Karpas-422 (cell line): ENCODE measurements at regions not wholly inside any gene's neighbourhood (a gene's known extent, or its start where the extent isn't known, plus 50 kb on each side); places are given as distances from the start of the nearest gene placed in this dataset.
"Not testable (repeated sequence)": the region's sequence is repeated elsewhere in the genome, so short reads cannot be mapped to it uniquely, and the experiment has no call there.

ENCODE experiments used
- DNase-seq: peaks from one replicate; pipeline ENCODE4 v3.0.0-alpha.2; 2015
- H2AFZ ChIP-seq: fragments of 200-600 bp; sonication (generic); 2 replicates; pipeline ENCODE4 v1.6.1; 2014; ENCODE audit warnings: antibody characterized with exemption, low read length, mixed read lengths
- H3K27ac ChIP-seq: fragments of 200-600 bp; sonication (generic); 2 replicates; pipeline ENCODE4 v1.5.1; 2014; ENCODE audit warnings: mild to moderate bottlenecking, low read length, moderate library complexity
- H3K27me3 ChIP-seq: fragments of 200-600 bp; sonication (generic); 2 replicates; pipeline ENCODE4 v1.6.1; 2014; ENCODE audit warnings: low read length, mixed read lengths
- H3K36me3 ChIP-seq: fragments of 200-600 bp; sonication (generic); 2 replicates; pipeline ENCODE4 v1.6.1; 2014; ENCODE audit warnings: low read length, mixed read lengths; ENCODE audit not compliant: insufficient read depth
- H3K4me1 ChIP-seq: fragments of 200-600 bp; sonication (generic); 2 replicates; pipeline ENCODE4 v1.6.1; 2014; ENCODE audit warnings: mild to moderate bottlenecking, low read length, mixed read lengths
- H3K4me2 ChIP-seq: fragments of 200-600 bp; sonication (generic); 2 replicates; pipeline ENCODE4 v1.6.1; 2014; ENCODE audit warnings: low read length, low read depth, mild to moderate bottlenecking; ENCODE audit not compliant: poor library complexity, severe bottlenecking
- H3K4me3 ChIP-seq: fragments of 200-600 bp; sonication (generic); 2 replicates; pipeline ENCODE4 v1.5.1; 2014; ENCODE audit warnings: mild to moderate bottlenecking, antibody characterized with exemption, low read length, mixed read lengths
- H3K79me2 ChIP-seq: fragments of 200-600 bp; sonication (generic); 2 replicates; pipeline ENCODE4 v1.6.1; 2014; ENCODE audit warnings: mild to moderate bottlenecking, low read length, mixed read lengths
- H3K9ac ChIP-seq: fragments of 200-600 bp; sonication (generic); 2 replicates; pipeline ENCODE4 v1.6.0; 2014; ENCODE audit warnings: low read length
- H3K9me2 ChIP-seq: fragments of 200-600 bp; sonication (generic), shearing (Covaris generic); replicated peaks from 2 replicates; pipeline ENCODE4 v1.6.0; 2014; ENCODE audit warnings: mild to moderate bottlenecking, low read length, moderate library complexity; ENCODE audit not compliant: insufficient read depth
- H3K9me3 ChIP-seq: fragments of 300-700, 200-600 bp; sonication (generic); 2 replicates; pipeline ENCODE4 v1.6.1; 2014; ENCODE audit warnings: low read length, mixed read lengths
- H4K20me1 ChIP-seq: fragments of 200-600 bp; sonication (generic); 2 replicates; pipeline ENCODE4 v1.6.1; 2014; ENCODE audit warnings: mild to moderate bottlenecking, antibody characterized with exemption, low read length, low read depth; ENCODE audit not compliant: insufficient read depth

DNA sequence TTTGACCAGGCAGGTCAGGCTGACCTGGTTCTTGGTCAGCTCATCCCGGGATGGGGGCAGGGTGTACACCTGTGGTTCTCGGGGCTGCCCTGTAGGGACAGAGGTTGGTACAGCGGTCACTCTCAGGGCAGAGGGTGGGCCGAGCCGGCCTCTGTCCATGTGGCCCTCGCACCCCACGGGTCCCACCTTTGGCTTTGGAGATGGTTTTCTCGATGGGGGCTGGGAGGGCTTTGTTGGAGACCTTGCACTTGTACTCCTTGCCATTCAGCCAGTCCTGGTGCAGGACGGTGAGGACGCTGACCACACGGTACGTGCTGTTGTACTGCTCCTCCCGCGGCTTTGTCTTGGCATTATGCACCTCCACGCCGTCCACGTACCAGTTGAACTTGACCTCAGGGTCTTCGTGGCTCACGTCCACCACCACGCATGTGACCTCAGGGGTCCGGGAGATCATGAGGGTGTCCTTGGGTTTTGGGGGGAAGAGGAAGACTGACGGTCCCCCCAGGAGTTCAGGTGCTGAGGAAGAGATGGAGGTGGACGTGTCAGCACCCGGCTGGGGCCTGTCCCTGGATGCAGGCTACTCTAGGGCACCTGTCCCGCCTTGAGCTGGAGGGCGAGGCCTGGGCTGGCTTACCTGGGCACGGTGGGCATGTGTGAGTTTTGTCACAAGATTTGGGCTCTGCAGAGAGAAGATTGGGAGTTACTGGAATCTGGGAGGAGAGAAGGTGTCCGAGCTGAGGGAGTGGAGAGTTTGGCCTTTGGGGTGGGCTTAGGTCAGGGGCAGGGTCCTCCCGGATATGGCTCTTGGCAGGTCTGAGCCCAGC, 215.5 kb downstream of the TMEM121 start:
- not testable (repeated sequence) for H3K4me2 ChIP-seq, H3K9me3 ChIP-seq, H3K27me3 ChIP-seq, H2AFZ ChIP-seq, H3K9me2 ChIP-seq, H3K4me3 ChIP-seq, H3K79me2 ChIP-seq, H4K20me1 ChIP-seq, H3K9ac ChIP-seq
- H3K4me1 ChIP-seq, result peaks cover 23% of the 10 kb centered on the region
- peak; percentile 57 for DNase-seq
- peak overlapping the region; percentile 55 for H3K27ac ChIP-seq
- H3K36me3 ChIP-seq, result peaks cover 22% of the 10 kb centered on the region

DNA sequence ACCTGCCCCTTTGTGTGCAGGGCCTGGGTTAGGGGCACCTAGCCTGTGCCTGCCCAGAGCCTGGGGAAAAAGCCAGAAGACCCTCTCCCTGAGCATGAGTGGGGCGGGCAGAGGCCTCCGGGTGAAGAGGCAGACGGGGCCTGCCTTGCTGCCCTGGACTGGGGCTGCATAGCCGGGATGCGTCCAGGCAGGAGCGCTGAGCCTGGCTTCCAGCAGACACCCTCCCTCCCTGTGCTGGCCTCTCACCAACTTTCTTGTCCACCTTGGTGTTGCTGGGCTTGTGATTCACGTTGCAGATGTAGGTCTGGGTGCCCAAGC, 216.1 kb downstream of the TMEM121 start:
- no peaks in the 10 kb centered on the region for H3K27me3 ChIP-seq
- H3K9ac ChIP-seq, result no peak overlapping the region; the same call in 1 of the 2 replicates
- peaks cover 22% of the 10 kb centered on the region for H3K36me3 ChIP-seq
- no peaks in the 10 kb centered on the region for H3K9me3 ChIP-seq
- no peaks in the 10 kb centered on the region for H3K9me2 ChIP-seq
- H3K4me2 ChIP-seq, result no peak overlapping the region
- H3K4me3 ChIP-seq, result no peak overlapping the region
- peaks cover 6% of the 10 kb centered on the region for H3K79me2 ChIP-seq
- peak; percentile 43 for DNase-seq
- H2AFZ ChIP-seq, result no peak overlapping the region
- peak overlapping the region; percentile 55; the same call in 1 of the 2 replicates for H3K27ac ChIP-seq
- peaks cover 23% of the 10 kb centered on the region for H3K4me1 ChIP-seq
- peaks cover 4% of the 10 kb centered on the region; the same call in 1 of the 2 replicates for H4K20me1 ChIP-seq

DNA sequence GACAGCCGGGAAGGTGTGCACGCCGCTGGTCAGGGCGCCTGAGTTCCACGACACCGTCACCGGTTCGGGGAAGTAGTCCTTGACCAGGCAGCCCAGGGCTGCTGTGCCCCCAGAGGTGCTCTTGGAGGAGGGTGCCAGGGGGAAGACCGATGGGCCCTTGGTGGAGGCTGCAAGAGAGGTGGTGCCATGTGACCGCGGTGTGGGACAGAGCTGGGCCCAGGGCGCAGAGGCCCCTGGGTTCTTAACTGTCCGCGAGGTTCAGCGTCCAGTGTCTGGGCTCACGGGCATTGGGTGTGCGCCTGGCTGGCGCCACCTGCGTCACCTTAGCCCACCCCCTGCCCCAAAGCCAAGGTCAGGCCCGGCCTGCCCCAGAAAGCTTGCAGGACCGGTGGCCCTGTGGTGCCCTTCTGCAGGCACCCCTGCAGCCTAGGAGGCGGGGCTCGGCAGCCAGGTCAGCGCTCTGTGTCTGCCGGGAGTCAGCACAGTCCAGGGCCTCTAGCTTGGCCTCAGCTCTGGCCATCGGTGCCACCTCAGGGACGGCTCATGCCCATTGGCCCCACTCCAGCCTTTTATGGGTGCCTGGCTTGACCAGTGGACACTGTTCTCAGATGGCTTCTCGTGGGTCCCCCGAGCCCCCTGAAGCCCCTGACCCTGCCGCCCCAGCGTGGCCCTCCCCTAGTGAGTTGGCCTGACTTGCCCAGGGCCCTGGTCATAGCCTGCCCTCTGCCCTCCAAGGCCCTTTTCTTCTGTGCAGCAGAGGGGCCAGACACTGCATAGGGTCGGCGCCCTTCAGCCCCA, 216.7 kb downstream of the TMEM121 start:
- not testable (repeated sequence) for H3K4me3 ChIP-seq, H3K9me3 ChIP-seq, H3K79me2 ChIP-seq, H2AFZ ChIP-seq, H3K4me2 ChIP-seq, H4K20me1 ChIP-seq, H3K27me3 ChIP-seq, H3K9ac ChIP-seq, H3K9me2 ChIP-seq
- H3K4me1 ChIP-seq, result peaks cover 23% of the 10 kb centered on the region
- DNase-seq, result peak; percentile 40
- peak overlapping the region; percentile 55; the same call in 1 of the 2 replicates for H3K27ac ChIP-seq
- peaks cover 19% of the 10 kb centered on the region for H3K36me3 ChIP-seq

DNA sequence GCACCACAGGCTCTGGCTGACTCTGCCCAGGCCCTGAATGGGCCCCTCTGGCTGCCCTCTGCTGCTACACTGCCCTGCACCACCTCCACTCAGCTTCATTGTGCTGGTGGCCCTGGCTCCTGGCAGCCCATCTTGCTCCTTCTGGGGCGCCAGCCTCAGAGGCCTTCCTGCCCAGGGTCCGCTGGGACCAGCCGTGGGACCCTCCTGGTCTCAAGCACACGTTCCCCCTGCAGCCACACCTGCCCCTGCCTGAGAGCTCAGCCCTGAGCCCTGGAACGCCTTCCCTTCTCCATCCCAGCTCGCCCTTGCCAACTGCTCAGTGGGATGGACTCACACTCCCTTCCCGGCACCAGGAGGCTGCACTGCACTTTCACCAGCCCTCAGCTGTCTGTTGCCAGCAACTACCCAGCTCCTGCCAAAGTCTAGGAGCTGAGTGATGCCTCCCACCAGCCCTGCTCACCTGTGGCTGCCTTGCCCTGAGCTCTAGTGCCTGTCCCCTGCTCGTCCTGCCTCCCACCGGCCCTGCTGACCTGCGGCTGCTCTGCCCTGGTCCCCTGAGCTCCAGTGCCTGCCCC, 217.9 kb downstream of the TMEM121 start:
- Histone ChIP-seq H3K36me3 (peaks cover 10% of the 10 kb centered on the region), H3K4me2 (peak overlapping the region; percentile 42), H3K27ac (peak overlapping the region; percentile 56; the same call in 1 of the 2 replicates), H3K4me1 (peaks cover 23% of the 10 kb centered on the region)
- not testable (repeated sequence) for H3K79me2 ChIP-seq, H3K9ac ChIP-seq, H3K9me3 ChIP-seq, H3K9me2 ChIP-seq, H2AFZ ChIP-seq, H3K27me3 ChIP-seq, H4K20me1 ChIP-seq, H3K4me3 ChIP-seq
- DNase-seq, result peak; percentile 41

DNA sequence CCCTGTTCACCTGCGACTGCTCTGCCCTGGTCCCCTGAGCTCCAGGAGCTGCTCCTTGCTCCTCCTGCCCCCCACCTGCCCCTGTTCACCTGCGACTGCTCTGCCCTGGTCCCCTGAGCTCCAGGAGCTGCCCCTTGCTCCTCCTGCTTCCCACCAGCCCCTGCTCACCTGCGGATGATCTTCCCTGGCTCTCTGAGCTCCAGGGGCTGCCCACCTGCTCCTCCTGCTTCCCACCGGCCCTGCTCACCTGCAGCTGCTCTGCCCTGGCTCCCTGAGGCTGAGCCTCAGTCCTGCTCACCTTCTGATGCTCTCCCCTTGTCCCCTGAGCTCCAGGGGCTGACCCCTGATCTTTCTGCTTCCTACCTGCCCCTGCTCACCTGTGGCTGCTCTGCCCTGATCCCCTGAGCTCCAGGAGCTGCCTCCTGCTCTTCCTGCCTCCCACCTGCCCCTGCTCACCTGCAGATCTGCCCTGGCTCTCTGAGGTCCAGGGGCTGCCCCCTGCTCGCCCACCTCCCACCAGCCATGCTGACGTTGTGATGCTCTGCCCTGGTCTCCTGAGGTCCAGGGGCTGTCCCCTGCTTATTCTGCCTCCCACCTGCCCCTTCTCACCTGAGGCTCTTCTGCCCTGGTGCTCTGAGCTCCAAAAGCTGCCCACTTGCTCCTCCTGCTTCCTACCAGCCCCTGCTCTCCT, 219.2 kb downstream of the TMEM121 start:
- Histone ChIP-seq H3K4me1 (peaks cover 23% of the 10 kb centered on the region), H3K4me3 (peak overlapping the region; percentile 64), H3K79me2 (peaks cover 6% of the 10 kb centered on the region), H3K4me2 (peak overlapping the region; percentile 66), H3K27me3 (no peaks in the 10 kb centered on the region), H4K20me1 (no peaks in the 10 kb centered on the region), H2AFZ (no peak overlapping the region), H3K9ac (peak overlapping the region; percentile 71), H3K9me2 (no peaks in the 10 kb centered on the region), H3K27ac (peak overlapping the region; percentile 94), H3K36me3 (peaks cover 7% of the 10 kb centered on the region), H3K9me3 (no peaks in the 10 kb centered on the region)
- peak; percentile 39 for DNase-seq

DNA sequence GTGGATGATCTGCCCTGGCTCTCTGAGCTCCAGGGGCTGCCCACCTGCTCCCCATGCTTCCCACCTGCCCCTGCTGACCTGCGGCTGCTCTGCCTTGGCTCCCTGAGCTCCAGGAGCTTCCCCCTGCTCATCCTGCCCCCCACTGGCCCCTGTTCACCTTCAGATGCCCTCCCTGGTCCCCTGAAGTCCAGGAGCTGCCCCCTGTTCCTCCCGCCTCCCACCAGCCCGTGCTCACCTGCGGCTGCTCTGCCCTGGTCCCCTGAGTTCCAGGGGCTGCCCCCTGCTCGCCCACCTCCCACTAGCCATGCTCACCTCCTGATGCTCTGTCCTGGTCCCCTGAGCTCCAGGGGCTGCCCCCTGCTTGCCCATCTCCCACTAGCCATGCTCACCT, 219.7 kb downstream of the TMEM121 start:
- H3K9me3 ChIP-seq, result no peaks in the 10 kb centered on the region
- no peak overlapping the region for H3K9ac ChIP-seq
- no peaks in the 10 kb centered on the region for H3K27me3 ChIP-seq
- no peaks in the 10 kb centered on the region for H3K9me2 ChIP-seq
- H3K4me3 ChIP-seq, result no peak overlapping the region
- peaks cover 6% of the 10 kb centered on the region for H3K79me2 ChIP-seq
- H3K36me3 ChIP-seq, result peaks cover 7% of the 10 kb centered on the region
- H3K4me2 ChIP-seq, result no peak overlapping the region
- H2AFZ ChIP-seq, result no peak overlapping the region
- H3K27ac ChIP-seq, result no peak overlapping the region
- H4K20me1 ChIP-seq, result no peaks in the 10 kb centered on the region
- no peak for DNase-seq
- peaks cover 23% of the 10 kb centered on the region for H3K4me1 ChIP-seq

DNA sequence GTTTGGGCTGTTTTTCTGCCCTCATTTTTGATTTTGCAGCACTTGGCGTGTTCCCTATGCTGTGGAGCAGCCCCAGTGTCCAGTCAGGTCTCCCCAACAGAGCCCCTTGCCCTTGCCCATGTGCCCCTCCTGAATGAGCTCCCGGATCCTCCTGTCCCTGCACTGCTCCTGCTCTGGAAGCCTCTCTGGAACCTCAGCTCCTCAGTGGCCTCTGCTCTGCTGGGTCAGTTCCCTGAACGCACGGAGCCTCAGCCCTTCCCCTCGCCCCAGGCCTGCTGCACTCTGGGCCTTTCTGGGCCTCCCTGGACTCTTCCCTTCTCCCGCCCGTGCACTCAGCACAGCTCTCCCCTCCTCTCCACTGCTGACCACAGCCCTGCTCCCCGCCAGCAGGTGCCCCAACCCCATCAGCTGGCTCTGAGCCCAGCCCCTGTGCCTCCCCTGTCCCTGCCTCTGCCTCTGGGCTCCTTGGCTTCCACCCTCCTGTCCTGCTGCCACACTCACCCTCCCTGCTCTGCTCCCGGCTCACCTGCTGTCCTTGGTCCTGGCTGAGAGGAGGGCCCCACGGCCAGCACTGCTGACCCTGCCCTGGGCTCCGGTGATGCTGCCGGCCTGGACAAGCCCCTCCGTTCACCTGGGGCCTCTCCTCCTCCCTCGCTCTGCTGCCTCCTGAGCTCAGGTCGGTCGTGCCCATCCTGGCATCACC, 220.6 kb downstream of the TMEM121 start:
- H3K4me2 ChIP-seq, result not testable (repeated sequence)

More for the DNA sequence above, 220.6 kb downstream of the TMEM121 start:
- not testable (repeated sequence) for H3K79me2 ChIP-seq, H3K27ac ChIP-seq, H3K27me3 ChIP-seq, H3K9me2 ChIP-seq, H3K36me3 ChIP-seq, H3K9ac ChIP-seq, H2AFZ ChIP-seq, H3K4me3 ChIP-seq, H4K20me1 ChIP-seq, DNase-seq, H3K9me3 ChIP-seq
- peaks cover 18% of the 10 kb centered on the region for H3K4me1 ChIP-seq
